GM21423 (cell line): ENCODE measurements at regions not wholly inside any gene's neighbourhood (a gene's known extent, or its start where the extent isn't known, plus 50 kb on each side); places are given as distances from the start of the nearest gene placed in this dataset.
"Not testable (repeated sequence)": the region's sequence is repeated elsewhere in the genome, so short reads cannot be mapped to it uniquely, and the experiment has no call there.

ENCODE experiments used
- ATAC-seq: cut with Tn5 transposase; IDR thresholded peaks from one replicate; pipeline ENCODE4 v1.9.1; 2021; ENCODE audit warnings: mild to moderate bottlenecking, moderate library complexity; ENCODE audit not compliant: unreplicated experiment

GRCh38 chr5:152686931-152687330 is 281.9 kb upstream of the NMUR2 start:
- ATAC-seq, result no peak

DNA sequence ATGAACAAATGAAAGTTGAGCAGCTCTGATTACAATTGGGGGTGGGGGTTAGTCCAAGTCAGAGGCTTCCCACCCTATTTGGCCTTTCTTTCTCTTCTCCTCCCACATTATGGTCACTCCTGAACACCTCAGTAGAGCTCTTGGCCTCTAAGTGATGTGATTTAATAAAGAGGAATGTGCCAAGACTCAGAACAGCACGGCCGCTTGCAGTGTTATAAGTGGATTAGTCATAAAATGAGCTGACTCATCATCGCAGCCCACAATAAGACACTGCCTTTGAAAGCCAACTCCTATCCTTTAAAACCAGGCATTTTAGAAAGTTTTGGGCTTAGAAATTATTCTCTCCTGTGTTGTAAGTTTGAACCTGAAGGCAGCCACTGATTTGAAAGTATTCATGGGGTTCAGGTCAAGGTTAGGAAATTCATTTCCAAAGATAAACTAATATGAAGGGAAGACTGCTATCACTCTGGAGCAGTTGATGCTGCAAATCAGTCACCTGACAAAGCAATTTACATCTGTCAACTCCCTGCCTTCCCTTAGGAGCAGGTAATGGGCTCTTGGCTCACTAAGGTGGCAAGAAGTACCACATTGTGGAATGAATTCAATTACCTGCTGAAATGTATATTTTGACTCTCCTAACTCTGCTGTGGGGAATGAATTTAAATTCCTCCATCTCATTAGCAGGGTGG is 283.6 kb upstream of the NMUR2 start:
- ATAC-seq, result no peak

GRCh38 chr5:152689250-152689711 is 284.2 kb upstream of the NMUR2 start:
- ATAC-seq, result no peak

- no peak for ATAC-seq
These were observed 289.2 kb upstream of the NMUR2 start for GRCh38 chr5:152694231-152694630.

GRCh38 chr5:152701305-152701949 is 296.3 kb upstream of the NMUR2 start:
- ATAC-seq, result no peak

DNA sequence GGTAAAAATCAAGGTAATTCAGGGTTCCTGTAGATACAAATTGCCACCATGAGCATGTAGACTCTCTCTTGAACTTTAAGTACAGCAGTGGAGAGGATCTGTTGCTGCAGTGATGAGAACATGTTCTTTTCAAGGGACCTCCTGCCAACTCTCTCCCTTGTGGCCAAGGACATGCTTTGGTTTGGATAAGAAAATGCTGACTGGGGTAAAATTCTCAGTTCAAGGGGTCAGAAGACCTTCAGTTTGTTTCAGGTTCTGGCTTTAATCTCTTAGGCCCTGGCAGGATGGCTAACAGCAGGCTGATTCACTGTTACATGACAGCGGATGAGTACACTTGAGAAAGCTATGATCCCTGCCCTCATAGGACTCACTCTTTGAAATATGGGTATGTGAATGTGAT is 299.2 kb upstream of the NMUR2 start:
- ATAC-seq, result no peak

DNA sequence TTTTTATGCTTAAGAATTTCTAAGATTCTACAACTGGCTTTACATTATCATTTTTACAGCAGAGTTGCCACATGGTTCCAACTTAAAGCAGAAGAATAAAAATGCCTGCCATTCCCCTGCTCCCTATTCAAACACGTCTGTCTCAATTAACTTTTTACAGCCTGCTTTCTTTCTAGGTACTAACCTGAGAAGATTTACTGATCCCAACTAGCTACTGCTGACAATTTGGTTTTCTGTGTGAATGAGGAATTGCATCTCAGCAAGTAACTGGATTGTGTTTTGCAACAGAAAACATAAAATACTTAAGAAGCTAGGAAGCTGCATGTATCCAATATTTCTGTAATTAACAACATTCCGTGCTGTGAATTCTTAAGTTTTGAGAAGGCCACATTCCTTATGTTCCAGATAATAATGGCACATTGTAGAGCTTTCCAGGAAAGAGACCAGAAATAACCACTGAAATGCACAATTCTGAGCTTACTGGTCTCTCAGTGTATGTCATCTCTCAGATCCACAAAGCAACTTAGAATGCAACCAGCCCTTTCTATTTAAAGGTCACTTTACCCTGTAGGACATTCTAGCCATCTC is 306.8 kb upstream of the NMUR2 start:
- ATAC-seq, result no peak

GRCh38 chr5:152717393-152717792 is 312.3 kb upstream of the NMUR2 start:
- ATAC-seq, result no peak

GRCh38 chr5:152723482-152723881 is 318.4 kb upstream of the NMUR2 start:
- ATAC-seq, result no peak

GRCh38 chr5:152730176-152730575 is 325.1 kb upstream of the NMUR2 start:
- ATAC-seq, result no peak

- ATAC-seq, result no peak
These were observed 331.8 kb upstream of the NMUR2 start for GRCh38 chr5:152736906-152737305.

- ATAC-seq, result no peak
These were observed 334.8 kb upstream of the NMUR2 start for GRCh38 chr5:152739916-152740315.

DNA sequence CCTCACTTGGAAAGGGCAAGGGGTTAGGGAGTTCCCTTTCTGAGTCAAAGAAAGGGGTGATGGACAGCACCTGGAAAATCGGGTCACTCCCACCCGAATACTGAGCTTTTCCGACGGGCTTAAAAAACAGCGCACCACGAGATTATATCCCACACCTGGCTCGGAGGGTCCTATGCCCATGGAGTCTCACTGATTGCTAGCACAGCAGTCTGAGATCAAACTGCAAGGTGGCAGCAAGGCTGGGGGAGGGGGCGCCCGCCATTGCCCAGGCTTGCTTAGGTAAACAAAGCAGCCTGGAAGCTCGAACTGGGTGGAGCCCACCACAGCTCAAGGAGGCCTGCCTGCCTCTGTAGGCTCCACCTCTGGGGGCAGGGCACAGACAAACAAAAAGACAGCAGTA is 336.0 kb upstream of the NMUR2 start:
- not testable (repeated sequence) for ATAC-seq

DNA sequence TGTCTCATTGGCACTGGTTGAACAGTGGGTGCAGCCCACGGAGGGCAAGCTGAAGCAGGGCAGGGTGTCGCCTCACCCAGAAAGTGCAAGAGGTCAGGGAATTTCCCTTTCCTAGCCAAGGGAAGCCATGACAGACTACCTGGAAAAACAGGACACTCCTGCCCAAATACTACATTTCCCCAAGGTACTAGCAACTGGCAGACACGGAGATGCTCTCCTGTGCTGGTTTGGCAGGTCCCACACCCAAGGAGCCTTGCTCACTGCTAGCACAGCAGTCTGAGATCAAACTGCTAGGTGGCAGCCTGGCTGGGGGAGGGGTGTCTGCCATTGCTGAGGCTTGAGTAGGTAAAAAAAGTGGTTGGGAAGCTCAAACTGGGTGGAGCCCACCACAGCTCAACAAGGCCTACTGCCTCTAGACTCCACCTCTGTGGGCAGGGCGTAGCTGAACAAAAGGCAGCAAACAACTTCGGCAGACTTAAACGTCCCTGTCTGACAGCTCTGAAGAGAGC is 382.7 kb upstream of the NMUR2 start:
- not testable (repeated sequence) for ATAC-seq

DNA sequence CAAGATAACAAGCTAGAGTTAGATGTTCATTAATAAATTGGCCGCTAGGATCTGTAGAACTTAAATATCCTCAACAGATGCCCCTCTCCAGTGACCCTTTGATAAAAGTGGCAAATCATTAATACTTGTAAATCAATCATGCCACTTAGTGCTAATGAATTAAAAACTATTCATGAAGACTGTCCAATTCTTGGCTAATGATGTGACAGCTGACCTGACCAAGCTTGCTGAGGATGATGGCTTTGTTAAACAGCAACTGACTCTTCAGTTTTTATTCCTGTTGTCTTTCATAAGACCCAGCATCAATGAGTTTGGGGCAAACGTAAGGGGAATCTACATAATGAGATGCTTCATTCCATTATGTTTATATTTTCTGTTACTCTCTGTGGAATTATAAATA is 396.8 kb upstream of the NMUR2 start:
- no peak for ATAC-seq

- no peak for ATAC-seq
These were observed 399.1 kb upstream of the NMUR2 start for GRCh38 chr5:152804179-152804578.

DNA sequence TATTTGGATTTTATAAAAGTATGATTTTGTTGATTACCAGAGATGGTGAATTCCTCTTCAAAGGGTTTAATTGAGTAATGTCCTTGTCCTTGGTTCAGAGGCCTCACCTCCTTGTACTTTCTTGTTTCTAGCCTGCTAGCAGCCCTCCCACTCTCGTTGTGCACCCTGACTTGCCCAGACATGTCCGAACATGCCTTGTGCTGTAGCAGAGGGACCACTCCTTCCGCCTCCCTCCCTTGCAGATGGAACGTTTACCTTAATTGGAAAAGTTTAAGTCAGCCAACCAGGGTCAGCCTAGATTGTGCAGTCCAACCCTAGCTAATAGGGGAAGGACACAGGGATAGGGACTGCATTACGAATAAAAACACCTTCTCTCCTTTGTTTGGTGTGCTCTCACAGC is 406.9 kb upstream of the NMUR2 start:
- ATAC-seq, result no peak

- ATAC-seq, result no peak
These were observed 408.4 kb upstream of the NMUR2 start for GRCh38 chr5:152813526-152813925.

DNA sequence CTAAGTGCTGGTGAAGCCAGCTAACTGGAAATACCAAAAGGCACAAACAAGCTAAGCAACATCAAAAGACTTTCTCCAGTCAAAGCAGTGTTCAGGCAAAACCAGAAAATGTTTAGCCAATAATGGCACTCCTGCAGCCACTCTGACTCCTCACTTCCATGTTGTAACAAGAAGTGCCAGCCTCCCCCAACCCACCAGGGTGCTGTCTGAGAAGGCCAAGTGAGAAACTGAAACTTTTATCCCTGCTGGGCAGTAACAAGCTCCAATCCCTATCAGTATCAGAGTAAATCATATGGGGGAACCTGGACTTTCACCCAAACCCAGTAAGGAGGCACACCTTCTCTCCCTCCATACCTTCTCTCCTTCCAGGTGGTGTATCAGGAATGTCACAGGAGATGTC is 414.8 kb upstream of the NMUR2 start:
- ATAC-seq, result no peak

DNA sequence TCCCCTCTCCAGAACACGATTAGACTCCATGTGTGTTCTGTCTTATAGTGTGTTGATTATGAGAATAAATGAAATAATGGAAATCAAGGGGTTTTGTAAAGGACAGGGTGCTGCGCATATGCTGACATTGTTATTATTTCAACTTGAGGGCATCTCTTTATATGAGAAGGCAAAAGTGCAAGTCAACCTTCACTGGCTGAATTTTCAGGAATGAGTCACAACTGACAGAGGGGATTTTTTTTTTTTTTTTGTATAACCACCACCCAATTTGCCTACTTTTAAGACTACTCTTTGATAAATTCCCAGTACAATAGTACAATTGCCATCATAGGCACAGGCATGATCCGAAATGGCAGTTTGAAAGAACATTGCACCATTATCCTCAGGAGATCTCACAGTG is 419.2 kb upstream of the NMUR2 start:
- no peak for ATAC-seq

- ATAC-seq, result no peak
These were observed 433.2 kb upstream of the NMUR2 start for GRCh38 chr5:152838241-152838786.

DNA sequence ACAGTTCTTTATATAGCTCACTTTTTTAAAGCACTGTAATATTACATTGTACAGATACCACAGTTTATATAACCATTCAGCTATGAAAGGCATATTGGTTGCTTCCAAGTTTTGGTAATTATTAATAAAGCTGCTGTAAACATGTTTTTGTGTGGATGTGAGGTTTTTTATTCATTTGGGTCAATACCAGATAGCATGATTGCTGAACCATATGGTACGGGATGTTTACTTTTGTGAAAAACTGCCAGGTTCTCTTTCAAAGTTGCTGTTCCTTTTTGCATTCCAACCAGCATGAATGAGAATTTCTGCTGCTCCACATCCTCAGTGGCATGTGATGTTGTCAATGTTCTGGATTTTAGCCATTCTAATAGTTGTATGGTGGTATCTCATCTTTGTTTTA is 439.6 kb upstream of the NMUR2 start:
- ATAC-seq, result no peak
